Neural cell (in vitro differentiated cells): ENCODE measurements at regions not wholly inside any gene's neighbourhood (a gene's known extent, or its start where the extent isn't known, plus 50 kb on each side); places are given as distances from the start of the nearest gene placed in this dataset.
"Not testable (repeated sequence)": the region's sequence is repeated elsewhere in the genome, so short reads cannot be mapped to it uniquely, and the experiment has no call there.

ENCODE experiments used
- H2AFZ ChIP-seq: fragments of 200-600, 300-800 bp; sonication (generic), shearing (Covaris generic); 2 replicates; pipeline ENCODE4 v1.6.0; 2014; ENCODE audit warnings: low read depth, mild to moderate bottlenecking, antibody characterized with exemption, low read length, moderate library complexity
- H3F3A ChIP-seq: fragments of 200-600 bp; shearing (Covaris generic); 2 replicates; pipeline ENCODE4 v1.6.1; 2016; ENCODE audit warnings: mild to moderate bottlenecking, moderate library complexity, mixed read lengths, antibody characterized with exemption, low read length; ENCODE audit not compliant: insufficient read depth, poor library complexity, severe bottlenecking
- H3K27ac ChIP-seq: fragments of 200-600, 300-800 bp; sonication (generic), shearing (Covaris generic); 2 replicates; pipeline ENCODE4 v1.5.1; 2014; ENCODE audit warnings: mild to moderate bottlenecking, low read length, moderate library complexity
- H3K27me3 ChIP-seq: fragments of 300-800, 200-600 bp; sonication (generic), shearing (Covaris generic); 2 replicates; pipeline ENCODE4 v1.6.0; 2014; ENCODE audit warnings: mild to moderate bottlenecking, low read depth, low read length, moderate library complexity; ENCODE audit not compliant: insufficient read depth
- H3K36me3 ChIP-seq: fragments of 300-800, 200-600 bp; sonication (generic), shearing (Covaris generic); 2 replicates; pipeline ENCODE4 v1.5.1; 2014; ENCODE audit warnings: mild to moderate bottlenecking, antibody characterized with exemption, low read length, moderate library complexity; ENCODE audit not compliant: insufficient read depth
- H3K4me2 ChIP-seq: fragments of 300-800, 200-600 bp; sonication (generic), shearing (Covaris generic); 2 replicates; pipeline ENCODE4 v1.6.0; 2014; ENCODE audit warnings: mild to moderate bottlenecking, low read length
- H3K4me3 ChIP-seq: fragments of 300-800, 200-600 bp; sonication (generic), shearing (Covaris generic); 2 replicates; pipeline ENCODE4 v1.5.1; 2014; ENCODE audit warnings: mild to moderate bottlenecking, low read length, moderate library complexity
- H3K79me2 ChIP-seq: fragments of 200-600 bp; shearing (Covaris generic); replicated peaks from 2 replicates; pipeline ENCODE4 v1.6.0; 2014; ENCODE audit warnings: mild to moderate bottlenecking, low read length, moderate library complexity; ENCODE audit not compliant: insufficient read depth
- H3K9ac ChIP-seq: fragments of 300-800, 200-600 bp; sonication (generic), shearing (Covaris generic); 2 replicates; pipeline ENCODE4 v1.6.1; 2016; ENCODE audit warnings: mild to moderate bottlenecking, low read length, mixed read lengths
- H3K9me2 ChIP-seq: fragments of 200-600 bp; shearing (Covaris generic); 2 replicates; pipeline ENCODE4 v1.6.1; 2016; ENCODE audit warnings: mild to moderate bottlenecking, low read length, mixed read lengths; ENCODE audit not compliant: insufficient read depth
- H3K9me3 ChIP-seq: fragments of 200-600, 300-800 bp; sonication (generic), shearing (Covaris generic); 2 replicates; pipeline ENCODE4 v1.6.1; 2016; ENCODE audit warnings: mild to moderate bottlenecking, mixed run types, low read length, moderate library complexity, mixed read lengths
- H4K20me1 ChIP-seq: fragments of 200-600 bp; shearing (Covaris generic); 2 replicates; pipeline ENCODE4 v1.6.1; 2016; ENCODE audit warnings: mild to moderate bottlenecking, mixed run types; ENCODE audit not compliant: insufficient read depth
- CTCF ChIP-seq: fragments of 450-650 bp; IDR thresholded peaks from 2 replicates; pipeline ENCODE4 v1.5.1; 2014; ENCODE audit warnings: antibody characterized with exemption, mild to moderate bottlenecking, moderate library complexity; ENCODE audit not compliant: poor library complexity, severe bottlenecking
- EP300 ChIP-seq: fragments of 450-650 bp; conservative IDR thresholded peaks from 2 replicates; pipeline ENCODE4 v1.6.1; 2014; ENCODE audit warnings: antibody characterized with exemption, mild to moderate bottlenecking, moderate library complexity; ENCODE audit not compliant: poor library complexity, severe bottlenecking
- EZH2 ChIP-seq: fragments of 200-600, 300-800 bp; shearing (Covaris generic), sonication (generic); IDR thresholded peaks from 2 replicates; pipeline ENCODE4 v1.6.1; 2014; ENCODE audit warnings: antibody characterized with exemption, low read length, borderline replicate concordance, mild to moderate bottlenecking; ENCODE audit not compliant: insufficient read depth, poor library complexity, severe bottlenecking
- POLR2AphosphoS5 ChIP-seq: IDR thresholded peaks from 2 replicates; pipeline ENCODE4 v1.6.1; 2012
- RAD21 ChIP-seq: fragments of 450-650 bp; conservative IDR thresholded peaks from 2 replicates; pipeline ENCODE4 v1.6.1; 2014; ENCODE audit warnings: antibody characterized with exemption, mild to moderate bottlenecking, moderate library complexity
- REST ChIP-seq: IDR thresholded peaks from 2 replicates; pipeline ENCODE4 v1.6.1; 2012; ENCODE audit warnings: borderline replicate concordance
- SMC3 ChIP-seq: fragments of 450-650 bp; conservative IDR thresholded peaks from 2 replicates; pipeline ENCODE4 v1.6.1; 2014; ENCODE audit warnings: antibody characterized with exemption, mild to moderate bottlenecking, moderate library complexity; ENCODE audit not compliant: poor library complexity
- TAF1 ChIP-seq: IDR thresholded peaks from 2 replicates; pipeline ENCODE4 v1.6.1; 2012; ENCODE audit warnings: low read depth

DNA sequence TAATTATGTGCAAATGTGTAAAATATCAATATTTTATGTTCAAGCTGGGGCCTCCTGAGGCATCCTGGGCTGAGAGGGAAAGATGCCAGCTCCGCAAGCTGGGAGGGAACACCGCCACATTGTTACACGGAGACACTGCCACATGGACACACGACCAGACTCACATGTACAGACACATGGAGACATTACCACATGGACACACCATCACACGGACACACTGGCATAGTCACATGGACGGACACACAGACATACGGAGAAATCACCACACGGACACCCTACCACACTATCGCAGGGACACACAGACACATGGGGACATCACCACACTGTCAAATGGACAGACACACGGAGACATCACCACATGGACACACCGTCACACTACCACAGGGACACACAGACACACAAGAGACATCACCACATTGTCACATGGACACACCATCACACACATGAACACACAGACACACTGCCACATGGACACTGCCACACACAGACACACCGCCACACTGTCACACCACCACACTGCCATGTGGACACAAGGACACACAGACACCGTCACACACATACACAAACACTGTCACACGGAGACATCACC lies 117.6 kb downstream of the CCDC74A start (continued):
- no peak for TF ChIP-seq EP300

- not testable (repeated sequence) for H3K9ac ChIP-seq, H3K9me3 ChIP-seq, H3K9me2 ChIP-seq, H3K27ac ChIP-seq, H3F3A ChIP-seq, H4K20me1 ChIP-seq, H3K79me2 ChIP-seq, H3K4me3 ChIP-seq, H3K27me3 ChIP-seq, H2AFZ ChIP-seq, H3K36me3 ChIP-seq, H3K4me2 ChIP-seq
Observed at GRCh38 chr2:131646220-131646619, 118.5 kb downstream of the CCDC74A start.

DNA sequence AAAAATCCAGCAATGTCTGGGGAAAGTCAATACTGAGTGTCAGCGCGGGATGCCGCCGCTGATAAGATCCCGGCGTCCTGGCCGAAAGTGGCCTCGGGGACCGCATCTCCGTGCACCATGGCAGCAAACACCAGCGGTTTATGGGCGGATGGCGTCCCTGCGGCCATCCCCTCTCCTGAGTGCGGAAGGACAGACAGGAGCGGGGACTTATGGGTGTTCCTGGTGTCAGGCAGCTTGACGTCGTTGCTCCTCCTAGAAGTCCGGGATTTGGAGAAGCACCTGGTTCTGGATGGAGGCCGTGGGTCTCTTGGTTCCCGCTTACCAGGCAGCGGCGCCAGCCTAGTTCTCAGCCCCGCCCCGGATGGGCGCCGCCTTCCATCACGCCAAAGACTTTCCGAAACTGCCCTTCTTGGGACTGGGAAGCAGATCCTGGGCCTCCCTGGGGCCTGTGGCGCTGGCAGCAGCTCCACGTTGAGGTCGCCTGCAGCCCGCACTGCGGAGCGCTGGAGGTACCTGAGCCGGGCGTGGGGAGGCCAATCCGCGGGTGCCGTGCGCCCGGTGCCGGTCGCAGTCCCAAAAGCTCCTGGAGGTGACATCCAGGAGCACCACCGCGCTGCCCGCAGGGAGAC lies 119.1 kb downstream of the CCDC74A start:
- H3K36me3 ChIP-seq, result no peaks in the 10 kb centered on the region
- no peak overlapping the region for H2AFZ ChIP-seq
- H3F3A ChIP-seq, result no peaks in the 10 kb centered on the region
- no peaks in the 10 kb centered on the region for H3K9me3 ChIP-seq
- H3K4me3 ChIP-seq, result no peak overlapping the region
- no peak overlapping the region for H3K27ac ChIP-seq
- no peaks in the 10 kb centered on the region for H3K79me2 ChIP-seq
- H3K4me2 ChIP-seq, result no peak overlapping the region
- TF ChIP-seq CTCF (no peak), EZH2 (no peak), POLR2AphosphoS5 (no peak), RAD21 (no peak), SMC3 (no peak), EP300 (no peak), TAF1 (no peak), REST (no peak)
- H3K9me2 ChIP-seq, result no peaks in the 10 kb centered on the region
- no peaks in the 10 kb centered on the region for H4K20me1 ChIP-seq
- H3K27me3 ChIP-seq, result no peaks in the 10 kb centered on the region
- H3K9ac ChIP-seq, result no peak overlapping the region
